T-helper 9 cell (primary cell): ENCODE measurements at regions not wholly inside any gene's neighbourhood (a gene's known extent, or its start where the extent isn't known, plus 50 kb on each side); places are given as distances from the start of the nearest gene placed in this dataset.

ENCODE experiments used
- DNase-seq: peaks from one replicate; pipeline ENCODE4 v3.0.0-alpha.2; 2020

DNA sequence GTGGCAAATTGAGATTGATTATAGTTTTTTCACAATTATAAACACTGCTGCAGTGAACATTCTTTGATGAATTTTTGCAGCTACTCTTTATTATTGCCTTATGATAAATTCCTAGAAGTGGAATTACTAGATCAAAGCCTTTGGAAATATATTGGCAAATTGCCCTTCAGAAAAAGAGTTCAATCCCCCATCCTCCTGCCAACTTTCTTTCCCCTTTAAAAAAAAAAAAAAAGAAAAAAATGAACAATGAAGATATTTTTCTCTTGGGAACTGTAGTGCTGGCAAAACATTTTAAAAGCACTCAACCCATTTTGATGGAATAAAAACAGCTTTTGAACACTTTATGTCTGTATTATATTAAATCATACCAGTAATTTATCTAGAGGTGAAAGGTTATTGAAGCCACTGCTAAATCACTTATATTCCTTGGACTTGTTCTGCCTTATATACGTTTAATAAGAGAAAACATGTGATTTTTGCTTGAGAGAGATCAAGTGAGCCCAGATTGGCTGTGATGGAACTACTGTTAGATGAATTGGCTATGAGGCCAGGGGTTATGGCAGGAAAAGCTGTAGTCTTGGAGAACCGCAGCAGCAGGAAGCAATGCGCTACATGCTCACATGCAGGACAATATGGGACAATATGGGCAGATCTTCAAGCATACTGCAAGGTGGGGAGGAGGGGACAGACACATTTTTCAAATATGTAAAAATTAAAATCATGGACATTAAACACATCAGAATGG, 212.8 kb upstream of the C2CD4B start:
- no peak for DNase-seq

DNA sequence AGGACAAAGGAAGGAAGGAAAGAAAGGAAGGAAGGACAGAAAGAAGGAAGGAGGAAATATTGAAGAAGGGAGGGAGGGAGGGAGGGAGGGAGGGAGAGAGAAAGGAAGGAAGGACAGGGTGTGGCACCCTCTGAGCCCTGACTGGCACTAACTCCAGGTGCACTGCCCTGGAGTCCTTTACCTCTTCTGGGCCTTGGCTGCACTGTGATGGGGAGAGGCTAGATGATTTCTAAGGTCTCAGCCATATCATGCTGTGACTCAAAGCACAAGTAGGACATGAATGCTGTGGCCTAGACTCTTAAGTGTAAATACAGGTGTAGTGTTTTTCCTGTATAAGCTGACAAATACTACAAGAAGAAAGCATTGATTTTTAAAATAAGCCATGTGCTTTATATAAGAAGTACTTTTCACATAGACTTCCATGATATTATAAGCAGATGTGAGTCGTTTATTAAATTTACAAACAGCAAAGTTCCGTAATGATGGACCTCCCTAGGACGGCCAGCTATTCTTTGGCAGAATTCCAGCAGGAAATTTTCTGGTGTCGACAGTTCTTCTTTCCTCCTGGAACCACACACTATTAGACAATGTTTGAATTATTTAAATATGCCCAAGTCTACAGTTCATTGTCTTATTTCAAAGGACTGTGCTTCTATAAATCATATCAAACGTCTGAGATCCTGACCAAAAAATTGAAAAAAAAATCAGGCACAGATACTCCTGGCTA, 213.8 kb upstream of the C2CD4B start:
- DNase-seq, result no peak

DNA sequence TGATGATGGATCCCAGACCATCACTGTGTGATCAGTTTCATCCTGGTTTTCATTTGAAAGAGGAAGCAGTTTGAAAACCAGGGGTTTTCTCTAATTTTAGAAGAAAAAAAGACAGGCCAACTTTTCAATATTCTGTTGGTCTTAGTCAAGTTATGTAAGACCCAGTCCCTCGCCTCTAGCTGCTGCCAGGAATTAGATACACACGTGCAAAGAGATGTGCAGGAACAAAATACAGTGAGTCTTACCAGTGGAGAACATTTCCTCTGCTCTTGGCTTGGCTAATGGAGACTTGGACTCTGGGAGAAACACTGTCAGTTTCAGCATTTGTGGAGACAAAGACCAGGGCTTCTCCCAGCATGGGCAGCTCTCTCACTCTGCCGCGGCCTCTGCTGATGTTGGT, 214.9 kb upstream of the C2CD4B start:
- no peak for DNase-seq

DNA sequence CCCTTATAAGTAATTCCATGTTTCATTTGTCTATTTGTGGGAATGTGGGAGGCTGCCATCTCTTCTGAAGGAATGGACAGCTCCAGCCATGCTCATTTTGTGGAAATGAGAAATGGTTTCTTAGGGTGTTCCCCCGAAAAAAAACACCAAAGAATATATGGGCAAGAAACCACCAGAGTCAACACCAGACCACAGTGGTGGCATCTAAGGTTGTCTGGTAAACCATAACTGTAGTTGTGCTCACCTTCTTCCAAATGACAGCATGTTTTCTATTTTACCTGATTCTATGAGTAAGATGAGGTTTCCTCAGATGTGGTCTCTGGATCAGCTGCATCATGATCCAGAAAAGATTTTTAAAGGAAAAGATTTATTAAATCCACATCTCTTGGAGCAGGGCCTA, 217.0 kb upstream of the C2CD4B start:
- DNase-seq, result no peak

DNA sequence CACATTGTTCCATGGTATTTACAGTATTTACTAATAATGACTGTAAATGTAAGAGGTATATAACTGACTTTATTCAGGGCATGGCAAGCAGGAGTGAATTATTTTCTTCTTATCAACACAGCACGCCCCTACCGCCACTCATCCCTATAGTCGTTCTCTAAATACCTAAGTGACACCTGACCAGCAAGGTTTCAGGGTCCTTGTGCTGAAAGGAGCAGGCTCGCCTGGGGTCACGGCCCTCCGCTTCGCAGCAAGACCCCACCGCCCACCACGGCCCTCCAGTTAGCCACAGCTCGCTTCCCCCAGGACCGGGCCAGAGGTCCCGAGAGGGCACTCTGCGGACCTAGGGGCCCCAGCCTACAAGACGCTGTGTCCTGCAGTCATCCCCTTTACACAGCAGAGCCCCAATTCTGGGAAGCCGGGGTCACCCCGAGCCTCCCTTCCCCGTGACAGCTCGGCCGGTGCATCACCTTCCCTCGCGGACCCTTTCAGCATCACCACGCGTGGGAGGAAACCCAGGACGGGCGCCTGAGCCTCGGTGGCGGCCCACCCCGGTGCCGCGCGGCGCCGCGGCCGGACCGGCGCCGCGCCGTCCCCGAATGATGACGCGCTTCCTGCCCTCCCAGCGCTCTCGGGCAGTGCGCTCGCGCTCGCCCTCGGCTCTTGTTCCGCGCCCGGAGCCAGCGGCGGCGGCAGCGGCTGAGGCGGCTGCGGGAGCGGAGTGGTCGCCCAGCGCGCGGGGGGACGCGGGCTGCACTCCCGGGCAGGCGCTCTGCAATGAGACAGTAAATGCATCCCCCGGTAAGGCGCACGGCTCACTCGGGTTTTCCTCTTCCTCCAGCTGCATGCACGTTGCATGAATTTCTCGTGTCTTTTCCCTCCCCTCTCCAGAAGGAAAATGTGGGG, 225.1 kb upstream of the C2CD4B start, which contains the start of gene TLN2:
TSS of gene TLN2 (plus strand) at position 666 of the 906 bp plus-strand sequence.
- DNase-seq, result peak; percentile 17

DNA sequence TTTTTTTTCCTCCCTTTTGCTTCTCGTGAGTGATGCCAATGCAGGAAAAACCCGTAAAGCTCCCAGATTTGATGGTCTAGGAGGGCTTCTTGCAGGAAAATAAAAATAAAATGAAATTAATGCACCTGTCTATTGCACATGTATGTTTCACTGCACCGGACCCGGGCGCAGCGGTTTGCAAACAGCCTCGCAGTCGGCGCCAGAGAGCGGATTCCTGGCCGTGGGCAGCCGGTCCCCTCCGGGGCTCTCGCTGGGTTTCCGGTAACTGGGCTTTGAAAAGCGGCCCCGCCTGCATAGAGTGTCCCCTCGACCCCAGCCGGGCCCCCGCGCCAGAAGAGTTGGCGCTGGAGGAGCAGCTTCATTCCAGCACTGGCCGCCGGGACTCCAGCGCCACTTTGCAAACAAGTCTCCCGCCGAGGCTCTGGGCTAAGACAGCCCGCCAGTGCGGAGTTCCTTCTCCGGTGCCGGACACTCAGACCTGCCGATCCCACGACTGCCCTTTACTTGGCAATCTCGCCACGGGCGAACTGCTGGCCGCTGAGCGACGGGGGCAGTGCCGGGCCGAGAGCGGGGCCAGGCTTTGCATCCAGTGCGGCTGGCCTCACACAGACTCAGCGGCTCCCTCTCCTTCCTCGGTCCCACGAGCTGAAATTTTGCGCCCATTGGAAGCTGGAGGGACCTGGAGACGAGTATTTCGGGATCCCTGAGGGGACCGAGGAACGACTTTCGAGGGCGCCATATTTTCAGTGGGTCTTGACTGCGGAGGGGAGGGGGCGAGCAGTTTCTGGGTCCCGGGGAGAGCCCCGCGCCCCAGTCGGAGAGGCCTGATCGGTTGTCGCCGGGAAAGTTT, 225.9 kb upstream of the C2CD4B start:
- DNase-seq, result no peak

DNA sequence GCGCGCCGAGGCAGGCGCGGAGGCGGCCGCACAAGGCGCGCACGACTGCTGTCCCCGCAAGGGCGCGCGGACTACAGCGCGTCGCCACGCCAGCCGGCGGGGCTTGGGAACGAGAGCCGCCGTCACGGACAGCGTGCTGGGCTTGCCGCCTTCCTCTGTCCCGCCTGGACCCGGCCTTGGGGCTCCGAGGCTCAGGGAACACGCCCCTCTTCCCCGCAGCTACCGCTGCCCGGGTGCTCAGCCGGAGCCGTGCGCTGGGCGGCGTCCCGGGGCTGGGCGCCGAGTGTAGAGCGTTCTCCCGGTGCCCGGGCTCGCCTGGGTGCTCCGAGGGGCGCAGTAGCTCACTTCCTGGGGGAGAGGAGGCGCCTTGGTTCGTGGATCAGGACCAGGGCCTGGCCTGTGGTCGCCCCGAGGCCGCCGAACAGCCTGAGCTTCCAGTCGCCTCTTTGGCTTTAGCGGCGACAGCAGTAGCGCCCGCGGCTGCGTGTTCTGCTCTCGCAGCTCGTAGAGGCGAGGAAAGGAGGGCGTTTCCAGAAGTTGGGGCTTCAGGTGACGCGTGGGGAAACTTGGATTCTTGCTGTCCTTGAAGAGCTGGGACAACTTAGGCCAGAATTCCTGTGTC, 226.7 kb upstream of the C2CD4B start:
- no peak for DNase-seq

DNA sequence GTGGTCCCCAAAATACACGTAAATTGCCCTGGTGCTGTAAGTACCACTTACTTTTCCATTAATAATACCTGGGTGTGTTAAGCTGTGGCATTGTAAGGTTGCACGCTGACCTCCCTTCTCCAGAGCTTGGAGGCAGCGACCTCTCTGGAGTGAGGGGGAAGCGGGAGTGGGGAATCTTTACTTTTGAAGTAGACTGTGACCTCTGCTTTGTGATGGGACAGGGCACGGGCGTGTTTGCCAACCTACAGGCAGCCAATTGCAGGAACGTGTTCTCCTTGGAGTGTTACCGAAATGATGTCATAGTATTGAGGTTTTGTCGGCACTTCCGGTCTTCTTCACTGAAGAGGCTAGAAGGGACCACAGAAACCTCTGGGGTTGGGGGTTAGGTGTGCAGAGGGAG, 227.3 kb upstream of the C2CD4B start:
- DNase-seq, result no peak

DNA sequence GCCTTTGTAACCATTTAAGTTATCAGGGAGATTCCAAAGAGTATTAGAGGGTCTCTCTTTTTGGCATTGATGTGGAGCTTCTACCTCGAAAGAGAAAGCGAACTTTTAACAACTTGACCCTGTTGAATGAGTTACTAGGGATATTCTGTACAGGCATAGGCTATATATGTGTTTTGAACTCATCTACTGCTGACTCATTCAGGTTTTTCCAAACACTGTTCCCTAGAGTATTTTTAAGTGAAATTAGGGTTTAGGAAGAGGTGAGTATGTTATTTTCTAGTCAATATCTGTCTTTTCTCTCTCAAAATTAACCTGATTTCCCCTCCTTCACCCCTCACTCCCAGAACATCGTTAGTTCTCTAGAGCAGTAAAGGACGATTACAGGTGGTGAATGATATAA, 228.1 kb upstream of the C2CD4B start:
- no peak for DNase-seq

DNA sequence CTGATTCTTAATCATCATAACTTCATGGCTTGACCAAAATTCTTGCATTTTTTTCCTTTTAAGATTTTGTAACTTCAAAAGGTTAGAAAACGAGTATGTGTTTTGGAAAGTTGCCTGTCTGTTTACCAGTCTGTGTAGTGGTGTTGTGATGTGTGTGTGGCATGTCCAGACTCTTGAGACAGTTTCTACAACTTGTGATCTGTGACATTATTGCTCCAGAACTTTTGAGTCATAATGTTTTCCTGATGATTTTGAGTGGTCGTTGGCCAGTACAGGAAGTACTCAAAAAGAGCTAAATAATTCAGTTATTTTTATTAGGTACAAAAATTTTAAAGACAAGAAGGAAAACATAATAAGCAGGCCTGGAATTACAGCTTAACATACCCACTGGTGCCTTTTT, 229.0 kb upstream of the C2CD4B start:
- no peak for DNase-seq

DNA sequence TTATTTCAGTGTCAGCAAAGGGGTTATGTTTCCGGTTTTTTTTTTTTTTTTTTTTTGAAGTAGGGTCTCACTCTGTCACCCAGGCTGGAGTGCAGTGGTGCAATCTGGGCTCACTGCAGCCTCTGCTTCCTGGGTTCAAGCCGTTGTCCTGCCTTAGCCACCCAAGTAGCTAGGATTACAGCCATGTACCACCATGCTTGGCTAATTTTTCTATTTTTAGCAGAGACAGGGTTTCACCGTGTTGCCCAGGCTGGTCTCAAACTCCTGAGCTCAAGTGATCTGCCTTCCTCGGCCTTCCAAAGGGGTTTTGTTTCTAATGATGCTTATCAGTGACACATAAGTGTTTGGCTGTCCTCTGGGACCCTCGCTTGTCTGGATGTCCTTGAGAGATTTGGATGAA, 235.7 kb upstream of the C2CD4B start:
- no peak for DNase-seq

DNA sequence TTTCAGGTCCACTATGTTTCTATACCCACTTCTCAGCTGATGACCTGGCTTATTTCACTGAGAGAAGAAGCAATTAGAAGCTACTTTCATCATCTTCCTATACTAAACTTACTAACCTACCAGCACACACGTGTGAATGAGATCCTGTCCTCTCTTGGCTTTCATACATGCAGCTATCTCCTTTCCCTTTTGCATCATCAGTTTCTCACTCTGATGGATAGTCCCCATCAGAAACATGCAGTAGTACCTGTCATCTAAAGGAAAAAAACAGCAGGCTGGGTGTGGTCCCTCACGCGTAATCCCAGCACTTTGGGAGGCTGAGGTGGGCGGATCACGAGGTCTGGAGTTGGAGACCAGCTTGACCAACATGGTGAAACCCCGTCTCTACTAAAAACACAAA, 237.6 kb upstream of the C2CD4B start:
- DNase-seq, result no peak

DNA sequence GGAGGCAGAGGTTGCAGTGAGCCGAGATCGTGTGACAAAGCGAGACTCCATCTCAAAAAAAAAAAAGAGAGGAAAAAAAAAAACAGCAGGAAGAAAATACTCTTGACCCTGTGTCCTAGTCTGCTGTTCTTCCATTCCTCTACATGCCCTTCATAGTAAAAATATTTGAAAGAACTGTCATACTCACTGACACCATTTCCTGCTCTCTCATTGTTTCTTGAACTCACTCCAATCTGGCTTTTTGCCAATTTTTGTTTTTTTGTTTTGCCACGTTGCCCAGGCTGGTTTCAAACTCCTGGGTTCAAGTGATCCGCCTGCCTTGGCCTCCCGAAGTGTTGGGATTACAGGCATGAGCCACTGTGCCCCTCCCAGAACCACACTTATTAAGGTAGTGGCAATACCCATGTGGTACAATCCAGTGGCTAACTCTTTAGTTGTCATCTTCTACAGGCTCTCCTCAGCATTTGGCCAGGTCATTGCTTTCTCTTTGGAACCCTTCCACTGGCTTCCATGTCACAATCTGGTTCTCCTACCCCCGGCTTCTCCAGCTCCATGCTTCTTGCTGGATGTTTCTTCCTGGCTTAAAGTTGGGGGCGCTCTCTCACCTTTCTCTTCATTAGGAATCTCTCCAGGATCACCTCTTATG, 238.2 kb upstream of the C2CD4B start:
- no peak for DNase-seq

DNA sequence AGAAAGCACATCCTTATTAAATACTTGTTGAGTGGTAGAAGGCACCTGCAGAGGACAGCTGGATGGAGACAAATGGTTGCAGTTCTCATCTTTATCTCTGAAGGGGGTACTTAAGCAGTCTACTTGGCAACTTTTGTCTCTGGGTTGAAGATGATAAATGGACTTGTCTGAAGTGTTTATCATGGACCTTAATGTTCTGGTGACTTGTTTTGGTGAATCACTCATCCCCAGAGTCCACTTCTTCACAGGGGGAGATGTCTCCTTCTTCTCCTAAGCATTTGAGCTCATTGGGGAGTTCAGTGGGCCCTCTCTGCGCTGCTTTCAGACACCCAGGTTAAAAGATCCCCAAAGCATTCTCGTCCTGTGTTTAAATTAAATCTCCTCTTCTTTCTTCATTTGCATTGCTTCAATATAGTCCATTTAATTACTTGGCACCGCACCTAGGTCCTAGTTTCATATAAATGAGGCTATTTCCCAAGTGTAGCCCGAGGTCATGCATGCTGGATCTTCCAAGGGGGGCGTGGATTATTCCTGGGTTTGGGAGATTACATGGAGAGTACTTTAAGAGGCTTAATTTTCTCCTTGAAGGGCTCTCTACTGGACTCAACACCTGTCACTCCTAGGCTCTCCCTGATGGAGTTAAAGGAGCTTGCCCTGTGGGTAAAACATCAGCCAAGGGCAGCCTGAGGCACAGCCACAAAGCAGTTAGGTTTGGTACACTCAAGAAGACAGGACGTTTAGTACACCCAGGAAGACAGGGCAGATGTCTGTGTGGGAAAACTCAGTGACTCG, 239.3 kb upstream of the C2CD4B start:
- no peak for DNase-seq

DNA sequence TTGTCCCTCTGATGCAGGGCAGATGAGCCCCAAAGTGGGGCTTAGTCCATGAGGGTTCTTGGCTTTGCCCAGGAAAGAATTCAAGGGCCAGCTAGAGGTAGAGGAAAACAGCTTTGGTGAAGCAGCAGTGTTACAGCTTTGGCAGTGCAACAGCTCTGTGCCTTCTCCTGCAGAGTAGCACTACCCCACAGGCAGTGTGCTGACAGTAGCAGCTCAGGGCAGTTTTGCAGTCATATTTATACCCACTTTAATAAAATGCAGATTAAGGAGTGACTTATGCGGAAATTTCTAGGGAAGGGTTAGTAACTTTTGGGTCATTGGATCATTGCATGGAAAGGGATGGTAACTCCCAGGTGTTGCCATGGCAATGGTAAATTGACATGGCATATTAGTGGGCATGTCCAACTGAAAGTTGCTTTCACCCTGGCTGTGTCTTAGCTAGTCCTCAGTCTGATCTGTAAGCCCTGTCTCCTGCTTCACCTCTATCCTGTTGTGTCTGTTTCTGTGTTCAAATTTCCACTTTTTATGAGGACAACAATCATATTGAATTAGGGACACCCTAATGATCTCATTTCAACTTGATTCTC, 241.3 kb upstream of the C2CD4B start:
- no peak for DNase-seq

DNA sequence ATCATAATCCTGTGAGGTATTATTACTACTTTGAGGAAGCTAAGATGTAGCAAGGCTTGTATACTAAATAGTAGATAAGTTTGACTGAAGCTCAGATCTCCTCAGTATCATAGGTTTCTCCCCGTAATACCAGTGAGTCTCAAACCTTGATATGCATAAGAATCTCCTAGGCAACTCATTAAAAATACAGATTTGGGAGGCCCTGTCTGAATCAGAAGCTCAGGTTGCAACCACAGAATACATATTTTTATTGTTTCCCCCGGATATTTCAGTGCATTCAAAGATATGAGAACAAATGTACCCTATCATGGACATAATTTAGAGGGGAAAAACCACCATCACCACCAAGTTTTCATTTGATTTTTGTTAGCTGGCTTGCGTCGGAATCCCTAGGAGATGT, 242.1 kb upstream of the C2CD4B start:
- DNase-seq, result no peak

DNA sequence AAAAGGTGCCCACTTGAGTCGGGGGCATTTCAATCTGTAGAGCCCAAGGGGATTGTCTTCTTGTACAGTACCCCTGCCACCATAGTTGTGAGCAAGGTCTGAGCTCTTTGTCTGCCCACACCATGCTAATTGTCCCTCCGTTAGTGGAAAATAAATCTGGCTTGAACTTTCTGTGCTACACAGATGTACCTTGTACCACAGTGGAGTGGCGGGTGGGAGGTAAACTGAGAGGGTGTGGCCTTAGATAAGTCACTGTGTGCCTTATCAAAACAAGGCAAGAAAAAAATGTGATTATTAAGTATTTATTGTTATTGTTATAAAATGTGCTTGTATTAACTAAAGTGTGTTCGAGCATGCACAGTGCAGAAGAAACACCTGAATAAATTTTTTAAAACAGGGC, 242.9 kb upstream of the C2CD4B start:
- no peak for DNase-seq

DNA sequence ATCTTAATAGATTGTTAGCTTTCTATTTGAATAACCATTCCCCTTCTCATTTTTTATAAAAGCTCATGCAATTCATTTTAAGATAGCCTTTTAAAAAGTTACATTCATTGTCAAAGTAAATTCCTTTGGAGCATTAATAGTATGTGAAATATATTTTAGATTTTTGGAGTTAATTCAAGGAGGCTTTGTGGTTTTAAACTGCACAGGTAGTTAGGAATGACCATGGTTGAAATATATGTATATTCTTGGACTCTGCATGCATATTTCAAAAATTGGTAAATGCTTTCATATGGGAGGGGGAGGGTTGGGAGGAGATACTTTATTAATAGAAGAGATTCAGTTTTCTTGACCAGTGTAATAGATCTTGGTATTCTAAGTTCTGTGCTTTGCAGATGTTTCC, 244.4 kb upstream of the C2CD4B start:
- no peak for DNase-seq

DNA sequence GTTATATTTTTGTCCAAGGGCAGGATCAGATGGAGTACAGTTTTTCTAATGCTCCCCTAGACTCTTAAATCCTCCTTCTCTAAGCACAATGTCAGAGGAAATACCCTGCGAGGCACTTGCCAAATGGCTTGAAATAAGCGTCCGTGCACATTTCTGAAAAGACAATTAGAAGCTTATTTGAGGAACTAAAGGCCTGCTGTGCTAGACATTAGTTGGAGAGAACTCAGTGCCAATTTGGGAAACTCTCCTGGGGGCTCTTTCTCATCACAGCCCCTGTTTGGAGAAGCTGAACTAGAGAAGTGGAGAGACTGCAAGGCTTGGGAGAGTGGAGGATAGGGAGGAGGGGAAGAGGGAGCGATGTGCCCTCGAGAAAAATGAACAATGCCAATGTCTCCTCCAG, 247.6 kb upstream of the C2CD4B start:
- DNase-seq, result no peak

DNA sequence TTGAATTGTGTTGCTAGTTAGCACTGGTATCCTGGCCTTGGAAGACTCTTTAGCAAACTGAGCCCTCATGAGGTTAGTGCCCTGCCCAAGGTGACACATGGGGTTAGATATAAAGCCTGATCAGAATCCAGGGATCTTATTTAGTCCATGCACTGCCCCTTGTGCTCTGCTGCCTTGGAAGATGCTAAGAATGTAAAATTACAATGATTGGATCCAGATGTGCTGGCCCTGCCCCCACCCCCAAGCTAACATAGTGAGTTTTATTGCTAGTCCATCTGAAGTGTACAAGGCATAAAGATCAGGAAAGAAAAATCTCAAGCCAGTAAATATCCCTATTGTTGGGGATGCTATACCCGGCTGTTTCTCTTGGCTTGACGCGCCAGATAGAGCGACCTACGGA, 248.1 kb upstream of the C2CD4B start:
- DNase-seq, result no peak
